Osteoblast (primary cell): ENCODE measurements at regions not wholly inside any gene's neighbourhood (a gene's known extent, or its start where the extent isn't known, plus 50 kb on each side); places are given as distances from the start of the nearest gene placed in this dataset.

Experiments
- DNase-seq: peaks from one replicate; pipeline ENCODE4 v3.0.0; 2011; ENCODE audit warnings: low spot score, mixed read lengths; ENCODE audit not compliant: insufficient read length; ENCODE audit errors: missing footprints
- H2AFZ ChIP-seq: 2 replicates; pipeline ENCODE4 v1.6.0; 2011; ENCODE audit warnings: mild to moderate bottlenecking, low read length
- H3K27ac ChIP-seq: 2 replicates; pipeline ENCODE4 v1.5.1; 2011; ENCODE audit warnings: mild to moderate bottlenecking, low read depth, low read length, moderate library complexity
- H3K27me3 ChIP-seq: 2 replicates; pipeline ENCODE4 v1.6.0; 2012; ENCODE audit warnings: mild to moderate bottlenecking, control low read depth, inconsistent platforms, low read length, moderate library complexity; ENCODE audit not compliant: insufficient read depth
- H3K36me3 ChIP-seq: 2 replicates; pipeline ENCODE4 v1.5.1; 2011; ENCODE audit warnings: mild to moderate bottlenecking, low read length, control low read depth, moderate library complexity; ENCODE audit not compliant: insufficient read depth
- H3K4me1 ChIP-seq: 2 replicates; pipeline ENCODE4 v1.5.1; 2011; ENCODE audit warnings: mild to moderate bottlenecking, low read length, control low read depth, moderate library complexity; ENCODE audit not compliant: insufficient read depth
- H3K4me2 ChIP-seq: 2 replicates; pipeline ENCODE4 v1.6.0; 2011; ENCODE audit warnings: mild to moderate bottlenecking, low read length; ENCODE audit not compliant: insufficient read depth
- H3K4me3 ChIP-seq: fragments of 200-600 bp; sonication (generic); 3 replicates; pipeline ENCODE4 v1.5.1; 2012; ENCODE audit warnings: mild to moderate bottlenecking, low read length, inconsistent platforms; ENCODE audit not compliant: insufficient read depth
- H3K79me2 ChIP-seq: 2 replicates; pipeline ENCODE4 v1.6.0; 2012; ENCODE audit warnings: mild to moderate bottlenecking, low read length, control low read depth, inconsistent platforms; ENCODE audit not compliant: insufficient read depth
- H3K9me3 ChIP-seq: 2 replicates; pipeline ENCODE4 v1.5.1; 2011; ENCODE audit warnings: low read depth, low read length, control low read depth
- H4K20me1 ChIP-seq: 2 replicates; pipeline ENCODE4 v1.6.0; 2012; ENCODE audit warnings: mild to moderate bottlenecking, low read length, control low read depth; ENCODE audit not compliant: insufficient read depth
- TF ChIP-seq, protein P1 (sequence below): IDR thresholded peaks from 2 replicates; pipeline ENCODE4 v1.5.1; 2011; ENCODE audit warnings: mild to moderate bottlenecking, low read depth, low read length, moderate library complexity; ENCODE audit errors: extremely low read depth

DNA sequence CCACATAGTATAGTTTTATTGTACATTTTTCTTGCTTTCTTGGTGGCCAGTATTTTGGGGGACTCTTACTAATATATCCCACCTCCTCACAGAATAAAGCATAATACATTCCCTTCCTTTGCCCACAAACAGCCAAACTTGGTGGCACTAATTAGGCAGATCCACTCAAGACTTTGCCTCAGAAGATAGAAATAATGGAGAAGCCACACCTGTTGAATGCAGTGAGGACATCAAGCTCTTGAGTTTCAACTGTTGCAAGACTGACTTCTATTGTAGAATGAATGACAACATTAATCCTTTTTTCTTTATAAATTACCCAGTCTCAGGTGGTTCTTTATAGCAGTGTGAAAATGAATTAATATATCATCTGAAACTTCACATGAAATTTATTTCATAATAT lies 1183.6 kb upstream of the ATXN8OS start:
- TF ChIP-seq, protein P1, sequence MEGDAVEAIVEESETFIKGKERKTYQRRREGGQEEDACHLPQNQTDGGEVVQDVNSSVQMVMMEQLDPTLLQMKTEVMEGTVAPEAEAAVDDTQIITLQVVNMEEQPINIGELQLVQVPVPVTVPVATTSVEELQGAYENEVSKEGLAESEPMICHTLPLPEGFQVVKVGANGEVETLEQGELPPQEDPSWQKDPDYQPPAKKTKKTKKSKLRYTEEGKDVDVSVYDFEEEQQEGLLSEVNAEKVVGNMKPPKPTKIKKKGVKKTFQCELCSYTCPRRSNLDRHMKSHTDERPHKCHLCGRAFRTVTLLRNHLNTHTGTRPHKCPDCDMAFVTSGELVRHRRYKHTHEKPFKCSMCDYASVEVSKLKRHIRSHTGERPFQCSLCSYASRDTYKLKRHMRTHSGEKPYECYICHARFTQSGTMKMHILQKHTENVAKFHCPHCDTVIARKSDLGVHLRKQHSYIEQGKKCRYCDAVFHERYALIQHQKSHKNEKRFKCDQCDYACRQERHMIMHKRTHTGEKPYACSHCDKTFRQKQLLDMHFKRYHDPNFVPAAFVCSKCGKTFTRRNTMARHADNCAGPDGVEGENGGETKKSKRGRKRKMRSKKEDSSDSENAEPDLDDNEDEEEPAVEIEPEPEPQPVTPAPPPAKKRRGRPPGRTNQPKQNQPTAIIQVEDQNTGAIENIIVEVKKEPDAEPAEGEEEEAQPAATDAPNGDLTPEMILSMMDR, result no peak
- H2AFZ ChIP-seq, result no peak overlapping the region
- no peaks in the 10 kb centered on the region for H3K4me1 ChIP-seq
- no peaks in the 10 kb centered on the region for H3K79me2 ChIP-seq
- H3K27me3 ChIP-seq, result no peaks in the 10 kb centered on the region
- no peak overlapping the region for H3K27ac ChIP-seq
- no peaks in the 10 kb centered on the region for H3K36me3 ChIP-seq
- no peak overlapping the region for H3K4me3 ChIP-seq
- H4K20me1 ChIP-seq, result no peaks in the 10 kb centered on the region
- no peak overlapping the region for H3K4me2 ChIP-seq
- no peak for DNase-seq
- H3K9me3 ChIP-seq, result no peaks in the 10 kb centered on the region

DNA sequence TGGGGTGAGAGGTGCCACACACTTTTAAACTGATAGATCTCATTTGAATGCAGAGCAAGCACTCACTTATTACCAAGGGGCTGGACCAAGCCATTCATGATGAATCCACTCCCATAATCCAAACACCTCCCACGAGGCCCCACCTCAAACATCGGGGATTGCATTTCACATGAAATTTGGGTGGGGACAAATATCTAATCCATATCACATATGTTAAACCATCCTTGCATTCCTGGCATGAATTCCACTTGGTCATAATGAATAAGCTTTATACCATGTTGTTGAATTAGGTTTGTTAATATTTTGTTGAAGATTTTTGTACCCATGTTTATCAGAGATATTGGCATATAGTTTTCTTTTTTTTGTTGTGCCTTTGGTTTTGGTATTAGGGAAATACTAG lies 1198.7 kb upstream of the ATXN8OS start:
- Histone ChIP-seq H3K9me3 (peaks cover 2% of the 10 kb centered on the region), H3K27me3 (no peaks in the 10 kb centered on the region), H3K27ac (no peak overlapping the region), H3K4me3 (no peak overlapping the region), H3K4me1 (no peaks in the 10 kb centered on the region), H4K20me1 (no peaks in the 10 kb centered on the region), H2AFZ (no peak overlapping the region), H3K79me2 (no peaks in the 10 kb centered on the region), H3K36me3 (no peaks in the 10 kb centered on the region), H3K4me2 (no peak overlapping the region)
- TF ChIP-seq, protein P1, result no peak
- no peak for DNase-seq

DNA sequence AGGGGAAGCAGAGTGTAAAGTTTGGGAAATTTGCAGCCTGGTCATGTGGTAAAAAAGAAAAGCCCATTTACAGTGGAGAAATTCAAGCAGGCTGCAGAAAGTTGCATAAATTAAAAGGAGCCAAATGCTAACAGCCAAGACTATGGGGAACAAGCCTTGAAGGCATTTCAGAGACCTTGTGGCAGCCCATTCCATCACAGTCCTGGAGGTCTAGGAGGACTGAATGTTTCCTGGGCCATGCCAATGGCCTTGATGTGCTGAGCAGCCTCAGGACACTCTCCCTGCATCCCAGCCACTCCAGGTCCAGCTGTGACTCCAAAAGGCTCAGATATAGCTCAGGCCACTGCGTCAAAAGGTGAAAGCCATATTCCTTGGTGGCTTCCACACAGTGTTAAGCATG lies 1202.4 kb upstream of the ATXN8OS start:
- Histone ChIP-seq H3K9me3 (peaks cover 2% of the 10 kb centered on the region), H3K79me2 (no peaks in the 10 kb centered on the region), H3K27me3 (no peaks in the 10 kb centered on the region), H4K20me1 (no peaks in the 10 kb centered on the region), H3K36me3 (no peaks in the 10 kb centered on the region), H3K4me3 (no peak overlapping the region), H3K27ac (no peak overlapping the region), H2AFZ (no peak overlapping the region), H3K4me2 (no peak overlapping the region), H3K4me1 (no peaks in the 10 kb centered on the region)
- DNase-seq, result no peak
- TF ChIP-seq, protein P1, result no peak

DNA sequence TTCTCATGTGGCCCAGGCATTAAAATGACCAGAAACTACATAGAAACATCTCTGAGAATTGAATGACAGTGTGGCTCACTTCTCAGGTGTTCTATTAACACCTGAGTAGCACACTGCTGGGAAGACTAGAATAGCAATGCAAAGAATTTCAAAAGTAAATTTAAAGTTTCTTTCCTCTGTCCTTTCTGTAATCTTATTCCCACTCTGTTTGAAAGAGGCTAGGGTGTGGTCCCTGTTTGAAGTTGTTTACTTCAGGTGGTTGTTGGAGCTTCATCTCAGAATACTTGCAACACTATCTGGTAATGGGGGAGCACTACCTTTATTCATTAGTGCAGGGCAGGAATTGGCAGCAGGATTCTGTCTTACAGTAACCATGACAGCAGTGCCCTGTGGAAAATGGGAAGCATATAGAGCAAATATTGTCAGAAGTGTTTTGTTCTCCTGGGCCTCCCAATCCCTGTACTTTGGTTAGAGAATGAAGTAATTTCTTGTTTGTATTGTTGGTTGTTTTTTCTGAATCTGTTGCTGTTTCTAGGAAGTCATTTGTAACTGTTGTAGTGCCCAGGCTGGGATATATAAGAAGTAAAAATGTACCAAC lies 1210.2 kb upstream of the ATXN8OS start:
- TF ChIP-seq, protein P1, result no peak
- no peaks in the 10 kb centered on the region for H3K4me1 ChIP-seq
- no peaks in the 10 kb centered on the region for H4K20me1 ChIP-seq
- no peak overlapping the region for H3K4me3 ChIP-seq
- H3K27me3 ChIP-seq, result no peaks in the 10 kb centered on the region
- H3K4me2 ChIP-seq, result no peak overlapping the region
- no peak overlapping the region for H2AFZ ChIP-seq
- H3K36me3 ChIP-seq, result no peaks in the 10 kb centered on the region
- no peak for DNase-seq
- H3K9me3 ChIP-seq, result peaks cover 4% of the 10 kb centered on the region
- H3K79me2 ChIP-seq, result no peaks in the 10 kb centered on the region
- no peak overlapping the region for H3K27ac ChIP-seq
